Head of caudate nucleus (tissue), 42 donors: ENCODE measurements at regions not wholly inside any gene's neighbourhood (a gene's known extent, or its start where the extent isn't known, plus 50 kb on each side); places are given as distances from the start of the nearest gene placed in this dataset.
"Not testable (repeated sequence)": the region's sequence is repeated elsewhere in the genome, so short reads cannot be mapped to it uniquely, and the experiment has no call there.

ENCODE experiments used
- DNase-seq, 42 donors: peaks; one replicate each; pipeline versions ENCODE4 v3.0.0 to v3.0.0-alpha.2; 2020 to 2021; ENCODE audit warnings: mixed read lengths in 7 of 42
- intact Hi-C: fragments of 100-400 bp; cut with DNase I; formaldehyde crosslinking; loops from one replicate; pipeline ENCODE4 v1.15.0; 2022

DNA sequence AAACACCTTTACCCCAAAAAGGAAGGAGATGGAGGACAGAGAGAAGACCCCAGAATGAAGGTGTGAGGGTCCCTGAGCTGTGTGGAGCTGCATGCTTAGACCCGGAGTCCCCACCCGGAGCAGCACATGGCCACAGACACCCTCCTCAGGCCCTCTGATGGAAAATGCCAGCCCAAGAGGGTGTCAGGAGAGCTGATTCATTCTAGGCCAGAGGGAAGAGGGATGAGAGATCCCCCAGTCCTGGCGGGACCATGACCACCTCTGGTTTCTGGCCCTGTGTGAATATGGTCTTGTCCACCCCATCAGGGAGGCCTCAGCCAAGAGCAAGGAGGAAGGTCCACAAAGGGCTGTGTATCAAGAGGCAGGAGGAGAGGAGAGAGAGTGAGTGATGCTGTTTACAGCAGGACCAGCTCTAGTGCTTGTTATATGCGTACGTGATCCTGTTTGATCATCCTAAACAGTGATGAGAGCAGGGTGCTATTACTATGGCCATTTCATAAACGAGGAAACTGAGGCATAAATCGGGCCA is 186.6 kb upstream of the HAAO start:
- DNase-seq = peak in 1 of 42 donors; percentile 20
- intact Hi-C loops = no loop called here

DNA sequence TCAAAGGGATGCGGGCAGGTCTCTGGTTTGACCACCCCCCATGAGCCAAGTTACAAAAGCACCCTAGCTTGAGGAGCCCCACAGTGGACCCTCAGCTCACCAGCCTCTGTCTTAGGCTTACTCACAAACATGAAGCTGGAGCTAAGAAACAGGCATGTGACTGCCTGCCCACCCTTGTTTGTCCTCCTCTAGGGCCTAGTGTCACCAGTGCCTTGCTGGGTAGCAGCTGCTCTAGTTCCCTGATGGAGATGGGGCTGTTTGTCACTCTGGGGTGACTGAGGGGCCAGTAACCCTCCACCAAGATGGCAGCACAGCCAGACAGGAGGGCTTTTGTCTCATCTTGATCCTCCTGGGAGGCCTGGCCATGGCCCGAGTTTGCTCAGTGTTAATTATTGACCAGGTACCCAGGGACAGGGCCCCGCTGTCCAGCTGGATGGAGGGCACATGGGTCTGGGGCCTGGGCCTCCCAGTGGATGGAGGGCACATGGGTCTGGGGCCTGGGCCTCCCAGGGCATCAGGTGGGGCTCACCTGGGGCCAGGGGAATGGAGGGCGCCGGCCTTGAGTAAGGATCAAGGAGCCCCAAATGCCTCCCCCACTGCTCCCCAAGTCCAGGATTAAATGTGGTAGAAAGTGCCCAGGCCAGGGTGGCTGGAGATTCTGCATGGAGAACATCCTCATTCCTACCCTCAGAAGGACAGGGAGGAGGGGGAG is 185.9 kb upstream of the HAAO start:
- DNase-seq = peak in 1 of 42 donors; percentile 9

DNA sequence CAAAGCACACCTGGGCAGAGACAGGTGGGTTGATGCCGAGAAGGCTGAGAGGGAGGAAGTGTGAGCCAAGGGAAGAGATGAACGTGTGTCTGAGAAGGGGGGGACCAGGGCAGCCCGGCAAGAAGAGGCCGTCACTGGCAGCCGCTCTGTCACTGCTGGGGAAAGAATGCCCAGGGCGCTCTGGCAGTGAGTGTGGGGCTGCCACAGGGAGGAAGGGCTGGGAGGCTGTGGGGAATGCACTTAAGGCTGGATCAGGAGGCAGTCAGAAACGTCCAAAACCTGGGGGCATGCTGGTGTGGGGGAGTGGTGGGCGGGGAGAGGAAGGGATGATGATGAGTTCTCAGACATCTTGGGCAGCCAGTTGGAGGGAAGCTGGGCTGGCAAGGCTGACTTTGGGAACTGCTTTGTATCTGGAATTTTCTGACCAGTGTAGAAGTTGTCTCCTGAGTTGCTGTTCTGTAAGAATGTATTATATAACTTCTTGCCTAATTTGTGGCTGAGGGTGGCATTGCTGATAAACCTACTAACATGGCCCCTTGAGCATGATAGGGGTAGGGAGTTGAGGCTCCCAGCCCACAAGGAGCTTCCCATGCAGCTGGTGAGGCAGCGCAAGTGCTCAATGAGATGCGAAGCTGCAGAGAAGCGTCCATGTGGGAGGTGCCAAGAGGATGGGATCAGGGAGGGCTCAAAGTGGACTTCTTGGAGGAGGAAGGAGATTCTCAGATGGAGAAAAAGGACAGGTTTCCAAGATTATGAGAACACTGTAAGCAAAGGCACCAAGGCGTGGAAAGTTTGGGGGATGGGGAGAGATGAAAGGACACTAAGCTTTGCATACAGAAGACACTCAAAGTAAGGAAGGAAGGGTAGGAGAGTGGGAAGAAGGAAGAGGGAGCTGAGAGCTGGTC is 185.1 kb upstream of the HAAO start:
- DNase-seq = peak in 1 of 42 donors; percentile 29
- intact Hi-C loops = no loop called here

More for the DNA sequence above, 185.9 kb upstream of the HAAO start:
- intact Hi-C loops = no loop called here

DNA sequence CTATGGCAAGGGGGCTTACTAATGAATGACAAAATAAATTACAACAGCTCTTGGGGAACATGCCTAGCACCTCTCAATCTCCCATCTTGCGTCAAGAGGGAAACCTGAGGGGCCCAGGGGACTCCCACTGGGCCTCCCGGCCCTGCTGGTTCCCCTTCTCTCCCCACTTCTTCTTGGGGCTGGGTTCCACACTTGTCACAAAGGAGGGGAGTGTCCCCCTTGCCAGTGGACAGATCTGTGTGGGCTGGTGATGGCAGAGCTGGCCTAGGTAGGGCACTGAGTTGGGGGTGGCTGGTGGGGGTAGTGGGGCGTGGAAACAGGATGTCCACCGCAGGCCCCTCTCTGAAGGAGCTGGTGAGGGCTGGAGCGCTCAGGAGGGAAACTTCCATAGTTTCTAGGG is 184.0 kb upstream of the HAAO start:
- intact Hi-C loops = no loop called here
- no peak for DNase-seq

DNA sequence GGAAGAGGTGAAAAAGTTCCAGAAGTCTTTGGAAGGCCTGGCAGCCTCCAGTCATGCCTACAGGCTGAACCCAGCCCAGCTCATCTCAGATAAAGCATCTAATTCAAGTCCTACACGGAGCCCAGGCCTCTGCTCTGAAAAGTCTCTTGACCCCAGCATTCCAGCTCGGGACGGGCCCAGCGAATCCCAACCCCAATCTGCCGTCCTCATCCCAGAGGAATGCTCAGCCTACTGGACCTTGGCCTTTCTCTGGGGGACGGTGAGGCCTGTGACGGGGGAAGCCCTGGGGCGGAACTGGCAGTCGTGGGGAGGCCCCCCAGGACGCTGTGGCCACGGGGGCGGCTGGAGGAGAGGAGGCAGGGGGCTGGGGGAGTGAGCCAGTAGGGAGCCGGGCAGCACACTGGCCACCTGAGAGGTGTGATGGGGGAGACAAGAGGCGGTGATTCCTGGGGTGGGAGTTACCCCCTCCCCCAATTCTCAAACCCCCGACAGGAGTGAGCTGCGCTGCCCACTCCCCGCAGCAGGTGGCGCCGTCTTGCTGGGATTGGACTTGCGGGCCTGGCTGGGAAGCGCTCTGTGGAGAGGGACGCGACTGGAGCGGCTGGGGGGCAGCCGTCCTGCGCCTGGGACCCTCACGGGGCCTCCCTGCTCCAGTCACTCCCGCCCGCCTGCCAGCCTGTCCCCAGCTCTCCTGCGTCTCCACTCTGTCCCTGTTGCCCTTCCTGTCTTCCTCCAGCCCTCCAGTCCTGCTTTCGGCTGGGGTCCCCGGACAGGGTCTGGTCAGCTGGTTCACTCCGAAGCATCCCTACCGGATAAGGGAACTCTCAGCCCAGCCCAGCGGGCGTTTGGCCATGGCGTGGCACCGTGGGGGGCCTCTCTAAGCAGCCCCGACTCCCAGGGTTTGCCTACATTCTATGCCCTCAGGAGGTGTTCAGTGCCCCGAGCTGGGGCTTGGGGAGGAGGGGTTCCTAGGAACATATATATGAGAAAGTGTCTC is 182.6 kb upstream of the HAAO start:
- peak; percentile 67 to 93 (median 84) for DNase-seq
- intact Hi-C loops = loop anchor here (2.0 to 5.0 kb wide), 2 partner anchors 48 to 252 kb away; partner anchors contain the start of gene ZFP36L2

DNA sequence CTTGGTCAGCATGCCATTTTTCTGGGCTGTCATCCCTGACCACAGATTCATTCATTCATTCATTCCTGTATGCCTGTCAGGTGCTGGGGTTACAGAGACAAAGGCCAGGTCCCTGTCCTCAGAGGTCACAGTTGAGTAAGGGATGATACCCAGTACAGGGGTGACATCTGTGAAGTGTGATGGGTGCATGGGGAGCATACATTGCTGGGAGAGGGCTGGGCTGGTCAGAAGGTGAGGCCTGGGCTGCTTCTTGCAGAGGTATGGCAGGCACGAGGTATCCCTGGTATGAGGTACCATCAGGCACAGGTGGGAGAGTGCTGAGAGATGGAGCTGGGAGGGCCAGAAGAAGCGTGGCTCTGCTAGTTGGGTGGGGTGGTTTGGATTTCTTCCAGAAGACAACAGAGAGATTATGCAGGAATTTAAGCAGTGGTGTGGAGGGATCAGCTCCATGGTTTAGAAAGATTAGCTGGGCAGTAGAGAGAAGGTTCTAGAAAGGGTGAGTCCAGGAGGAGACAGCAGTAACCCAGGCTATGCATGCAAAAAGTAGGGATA is 181.9 kb upstream of the HAAO start:
- intact Hi-C loops = loop anchor here (2.0 to 5.0 kb wide), 2 partner anchors 49 to 253 kb away; partner anchors contain the start of gene ZFP36L2
- no peak for DNase-seq

DNA sequence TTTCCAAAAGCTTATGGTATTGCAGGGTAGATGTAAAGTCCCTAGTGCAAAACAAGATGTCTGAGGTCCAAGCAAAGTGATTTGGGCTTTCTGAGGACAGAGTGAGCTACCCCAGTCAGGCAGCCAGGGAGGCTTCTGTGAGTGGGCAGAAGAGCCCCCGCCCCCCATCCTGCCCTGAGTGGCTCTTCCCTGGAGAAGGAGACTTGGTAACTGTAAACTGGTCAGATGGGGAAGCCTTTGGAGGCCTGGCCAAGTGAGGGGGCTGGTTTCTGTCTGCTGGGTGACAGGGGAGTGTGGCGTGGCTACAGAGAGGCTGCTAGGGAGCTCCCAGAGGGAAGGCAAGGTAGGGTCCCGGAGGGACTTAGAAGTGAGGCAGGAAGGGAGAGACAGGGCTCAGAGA is 181.3 kb upstream of the HAAO start:
- DNase-seq = no peak

DNA sequence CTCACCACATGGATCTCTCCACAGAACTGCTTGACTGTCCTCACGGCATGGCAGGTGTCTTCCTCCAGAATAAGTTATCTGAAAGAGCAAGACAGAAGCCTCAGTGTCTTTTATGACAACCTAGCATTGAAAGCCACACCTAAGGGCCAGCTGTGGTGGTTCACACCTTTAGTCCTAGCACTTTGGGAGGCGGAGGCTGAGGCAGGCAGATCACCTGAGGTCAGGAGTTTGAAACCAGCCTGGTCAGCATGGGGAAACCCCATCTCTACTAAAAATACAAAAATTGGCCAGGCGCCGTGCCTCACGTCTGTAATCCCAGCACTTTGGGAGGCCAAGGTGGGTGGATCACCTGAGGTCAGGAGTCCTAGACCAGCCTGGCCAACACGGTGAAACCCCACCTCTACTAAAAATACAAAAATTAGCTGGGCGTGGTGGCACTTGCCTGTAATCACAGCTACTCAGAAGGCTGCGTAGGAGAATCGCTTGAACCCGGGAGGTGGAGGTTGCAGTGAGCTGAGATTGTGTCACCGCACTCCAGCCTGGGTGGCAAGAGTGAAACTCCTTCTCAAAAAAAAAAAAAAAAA is 180.6 kb upstream of the HAAO start:
- intact Hi-C loops = loop anchor here (5.0 kb wide), 1 partner anchor 254 kb away; the partner anchor contains the start of gene ZFP36L2
- DNase-seq = not testable (repeated sequence)

More for the DNA sequence above, 181.3 kb upstream of the HAAO start:
- intact Hi-C loops = loop anchor here (2.0 to 5.0 kb wide), 2 partner anchors 49 to 254 kb away; partner anchors contain the start of gene ZFP36L2

DNA sequence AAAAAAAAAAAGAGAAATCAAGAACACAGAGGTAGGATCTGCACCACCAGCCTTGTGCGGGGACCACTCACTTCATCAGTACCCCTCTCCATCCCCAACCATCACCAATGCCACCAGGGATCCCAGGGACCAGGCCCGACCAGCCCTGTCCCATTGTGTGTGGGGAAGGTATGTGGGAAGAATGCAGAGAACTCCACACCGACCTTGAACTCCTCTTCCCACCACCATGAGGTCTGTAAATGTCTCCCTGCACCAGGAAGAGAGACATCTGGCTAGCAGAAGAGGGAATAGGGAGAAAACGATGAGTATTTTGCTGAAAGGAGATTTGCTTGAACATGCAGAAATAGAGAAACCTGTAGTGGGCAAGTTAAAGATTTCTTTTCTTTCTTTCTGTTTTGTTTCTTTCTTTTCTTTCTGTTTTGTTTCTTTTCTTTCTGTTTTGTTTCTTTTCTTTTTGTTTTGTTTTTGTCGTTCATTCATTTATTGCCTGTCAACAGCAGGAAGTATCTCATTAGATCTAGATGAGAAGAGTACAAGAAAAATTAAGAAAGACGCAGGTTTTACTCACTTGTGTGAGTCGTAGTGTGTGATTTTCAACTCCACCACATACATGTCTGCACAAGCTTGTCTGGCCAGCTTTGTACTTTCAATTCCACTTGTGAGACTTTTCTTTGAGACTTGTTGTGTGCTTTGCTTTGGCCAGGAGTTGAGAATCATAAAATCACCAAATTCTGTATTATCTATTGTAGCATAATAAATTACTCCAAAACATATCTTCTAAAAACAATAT is 179.8 kb upstream of the HAAO start:
- intact Hi-C loops = loop anchor here (5.0 kb wide), 1 partner anchor 255 kb away; the partner anchor contains the start of gene ZFP36L2
- DNase-seq = no peak

DNA sequence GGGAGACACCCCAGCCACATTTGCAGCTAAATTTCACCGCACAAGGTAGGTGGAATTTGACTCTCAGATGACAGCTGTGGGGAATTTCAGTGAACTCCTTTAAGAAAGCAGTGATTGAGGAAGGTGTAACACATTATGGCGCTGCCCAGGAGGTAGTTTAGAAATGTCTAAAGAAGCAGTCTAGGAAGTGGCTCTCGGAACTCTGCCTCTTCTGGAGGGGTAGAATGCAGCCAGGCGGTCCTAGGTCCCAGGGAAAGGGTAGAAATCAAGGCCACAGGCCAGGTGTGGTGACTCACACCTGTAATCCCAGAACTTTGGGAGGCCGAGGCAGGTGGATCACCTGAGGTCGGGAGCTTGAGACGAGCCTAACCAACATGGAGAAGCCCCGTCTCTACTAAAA is 179.0 kb upstream of the HAAO start:
- intact Hi-C loops = loop anchor here (5.0 kb wide), 1 partner anchor 256 kb away; the partner anchor contains the start of gene ZFP36L2
- no peak for DNase-seq

DNA sequence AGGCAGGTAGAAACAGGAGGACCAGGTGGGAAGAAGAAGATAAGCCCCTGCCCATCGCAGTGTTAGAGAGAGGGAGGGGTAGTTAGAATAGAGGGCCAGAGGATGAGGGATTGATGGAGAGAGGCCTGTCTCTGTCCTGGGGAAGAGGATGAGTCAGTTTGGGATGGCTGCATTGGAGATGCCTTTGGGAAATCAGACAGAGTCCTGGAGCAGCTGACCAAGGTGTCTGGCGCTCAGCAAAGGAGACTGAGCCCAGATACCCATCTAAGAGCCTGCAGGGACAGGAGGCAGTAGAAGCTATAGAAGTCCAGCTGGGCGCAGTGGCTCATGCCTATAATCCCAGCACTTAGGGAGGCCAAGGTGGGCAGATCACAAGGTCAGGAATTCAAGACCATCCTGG is 177.8 kb upstream of the HAAO start:
- intact Hi-C loops = loop anchor here (5.0 kb wide), 1 partner anchor 257 kb away; the partner anchor contains the start of gene ZFP36L2
- DNase-seq = no peak

DNA sequence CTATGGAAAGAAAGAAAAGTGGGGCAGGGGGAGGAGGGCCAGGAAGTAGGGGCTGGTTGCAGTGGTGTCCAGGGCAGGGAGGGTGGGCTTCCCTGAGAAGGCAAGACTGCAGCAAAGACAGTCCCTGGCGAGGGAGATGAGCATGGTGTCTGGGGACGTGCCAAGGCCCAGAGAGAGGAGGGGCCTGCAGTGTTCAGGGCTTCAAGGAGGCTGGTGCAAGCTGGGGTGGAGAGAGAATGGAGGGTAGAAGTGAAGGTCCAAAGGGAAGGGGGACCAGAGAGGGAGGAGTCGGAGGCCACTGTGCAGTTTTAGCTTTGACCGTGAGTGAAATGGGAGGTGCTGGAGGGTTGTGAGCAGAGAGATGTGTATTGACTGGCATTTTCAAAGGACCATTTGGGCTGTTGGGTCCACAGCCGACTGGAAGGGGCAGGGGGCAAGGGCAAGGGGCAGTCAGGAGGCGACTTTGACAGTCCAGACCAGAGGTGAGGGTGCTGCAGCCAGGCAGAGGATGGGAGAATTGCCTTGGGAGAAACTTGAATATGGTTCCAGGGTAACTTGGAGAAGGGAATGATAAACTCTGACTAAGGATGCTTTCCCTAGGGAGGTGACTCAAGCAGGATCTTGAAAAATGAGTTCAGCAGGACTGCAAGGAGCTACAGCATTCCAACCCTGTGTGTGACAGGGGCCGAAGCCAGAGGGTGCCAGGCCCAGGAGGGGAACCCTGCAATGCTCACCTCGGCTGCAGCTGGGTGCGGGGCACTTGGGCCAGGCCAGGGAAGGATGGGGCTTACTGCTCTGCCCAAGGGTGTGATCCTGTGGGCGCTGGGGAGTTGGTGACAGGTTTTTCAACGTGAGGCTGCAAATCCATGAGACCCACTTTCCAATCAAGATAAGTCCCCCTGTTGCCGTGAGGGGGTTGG is 177.1 kb upstream of the HAAO start:
- intact Hi-C loops = loop anchor here (5.0 kb wide), 1 partner anchor 258 kb away; the partner anchor contains the start of gene ZFP36L2
- no peak for DNase-seq

DNA sequence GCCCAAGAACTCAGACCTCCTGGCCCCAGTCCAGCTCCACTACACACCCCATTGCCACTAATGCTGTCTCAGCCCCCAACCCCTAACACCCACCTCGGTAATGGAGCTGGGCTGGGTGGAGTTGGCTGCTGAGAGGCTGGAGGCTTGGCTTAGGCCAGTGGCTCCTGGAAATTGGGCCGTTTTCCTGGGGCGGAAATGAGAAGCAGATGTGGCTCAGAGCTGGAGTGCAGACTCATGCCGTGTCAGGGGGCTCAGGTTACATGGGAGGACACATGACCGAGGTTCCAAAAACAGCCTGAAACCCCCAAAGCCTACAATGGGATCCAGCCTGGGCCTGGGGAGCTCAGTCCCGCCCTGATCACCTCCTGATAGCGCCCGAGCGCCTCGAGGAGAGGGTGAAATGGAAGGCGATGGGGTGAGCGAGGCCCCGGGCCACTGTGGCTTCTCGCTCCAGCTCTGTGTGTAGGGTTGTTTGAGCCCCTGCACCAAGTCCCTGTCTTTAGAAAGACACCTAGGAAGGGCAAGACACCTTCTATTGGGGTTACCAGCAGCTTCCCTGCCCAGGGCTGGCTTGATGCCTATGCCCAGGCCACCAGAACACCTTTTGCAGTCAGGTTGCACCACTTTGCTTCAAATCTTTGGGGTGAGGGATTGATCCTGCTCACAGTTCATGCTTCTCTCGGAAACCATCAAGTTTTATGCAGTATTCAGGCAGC is 175.7 kb upstream of the HAAO start:
- intact Hi-C loops = no loop called here
- no peak for DNase-seq

DNA sequence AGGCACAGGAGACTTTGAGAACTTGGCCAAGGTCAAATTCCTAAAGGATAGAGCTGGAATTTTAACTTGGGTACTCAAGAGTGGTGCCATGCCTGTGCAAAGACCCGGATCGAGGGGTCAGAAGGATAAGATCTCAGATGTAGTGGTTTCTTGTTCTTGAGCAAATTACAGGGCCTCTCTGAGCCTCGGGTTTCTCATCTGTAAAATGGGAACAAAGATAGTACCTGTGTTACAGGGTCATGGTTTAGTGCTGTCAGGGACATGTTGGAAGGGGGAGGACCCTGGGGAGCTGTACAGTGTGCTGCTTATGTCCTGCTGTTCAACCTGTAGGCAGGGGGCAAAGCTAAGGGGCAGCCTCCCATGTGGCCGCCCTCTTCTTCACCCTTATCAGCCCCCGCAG is 173.5 kb upstream of the HAAO start:
- no peak for DNase-seq
- intact Hi-C loops = no loop called here

DNA sequence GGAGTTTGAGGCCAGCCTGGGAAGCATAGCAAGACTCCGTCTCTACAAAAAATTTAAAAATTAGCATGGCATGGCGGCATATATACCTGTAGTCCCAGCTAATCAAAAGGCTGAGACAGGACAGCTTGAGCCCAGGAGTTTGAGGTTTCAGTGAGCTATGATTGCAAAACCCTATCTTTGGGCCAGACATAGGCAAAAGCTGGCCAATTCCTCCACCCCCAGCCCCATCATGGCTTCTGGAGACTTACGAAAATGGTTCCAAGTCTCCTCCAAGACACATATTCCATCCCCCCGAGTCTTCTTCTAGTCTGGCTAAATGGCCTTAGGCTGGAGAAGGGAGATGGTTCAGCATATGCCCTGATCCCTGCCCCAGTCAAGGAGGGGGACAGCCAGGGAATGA is 172.8 kb upstream of the HAAO start:
- intact Hi-C loops = no loop called here
- no peak for DNase-seq
